H1 (cell line): ENCODE measurements at regions not wholly inside any gene's neighbourhood (a gene's known extent, or its start where the extent isn't known, plus 50 kb on each side); places are given as distances from the start of the nearest gene placed in this dataset.

ENCODE experiments used
- JUND ChIP-seq: IDR thresholded peaks from 2 replicates; pipeline ENCODE4 v1.6.1; 2011; ENCODE audit warnings: mild to moderate bottlenecking, improper control_type of control experiment, low read length
- POLR2A ChIP-seq, 2 experiments: IDR thresholded peaks; 1 replicate in 1 of 2; 2 replicates in 1 of 2; pipeline ENCODE4 v1.6.1; 2011; ENCODE audit warnings: low read depth in 2 of 2, low read length in 2 of 2, mild to moderate bottlenecking in 2 of 2; ENCODE audit errors: control extremely low read depth in 1 of 2
- POLR2AphosphoS5 ChIP-seq: IDR thresholded peaks from 2 replicates; pipeline ENCODE4 v1.6.1; 2011; ENCODE audit warnings: low read depth, low read length
- TAF7 ChIP-seq: optimal IDR thresholded peaks from 2 replicates; pipeline ENCODE3; 2011; ENCODE audit warnings: low read depth, mild to moderate bottlenecking, inconsistent platforms, low read length, moderate library complexity, borderline replicate concordance
- YY1 ChIP-seq: IDR thresholded peaks from 2 replicates; pipeline ENCODE4 v1.6.1; 2011; ENCODE audit warnings: low read depth, mild to moderate bottlenecking, low read length
- TF ChIP-seq, protein P1 (sequence below), 3 experiments: IDR thresholded peaks; 1 replicate in 2 of 3; 2 replicates in 1 of 3; pipeline versions ENCODE4 v1.5.1 to v1.6.1; 2011; ENCODE audit warnings: low read length in 3 of 3, mild to moderate bottlenecking in 3 of 3, inconsistent platforms in 2 of 3, low read depth in 1 of 3, moderate library complexity in 1 of 3; ENCODE audit not compliant: insufficient read depth in 1 of 3; ENCODE audit errors: control extremely low read depth in 1 of 3

DNA sequence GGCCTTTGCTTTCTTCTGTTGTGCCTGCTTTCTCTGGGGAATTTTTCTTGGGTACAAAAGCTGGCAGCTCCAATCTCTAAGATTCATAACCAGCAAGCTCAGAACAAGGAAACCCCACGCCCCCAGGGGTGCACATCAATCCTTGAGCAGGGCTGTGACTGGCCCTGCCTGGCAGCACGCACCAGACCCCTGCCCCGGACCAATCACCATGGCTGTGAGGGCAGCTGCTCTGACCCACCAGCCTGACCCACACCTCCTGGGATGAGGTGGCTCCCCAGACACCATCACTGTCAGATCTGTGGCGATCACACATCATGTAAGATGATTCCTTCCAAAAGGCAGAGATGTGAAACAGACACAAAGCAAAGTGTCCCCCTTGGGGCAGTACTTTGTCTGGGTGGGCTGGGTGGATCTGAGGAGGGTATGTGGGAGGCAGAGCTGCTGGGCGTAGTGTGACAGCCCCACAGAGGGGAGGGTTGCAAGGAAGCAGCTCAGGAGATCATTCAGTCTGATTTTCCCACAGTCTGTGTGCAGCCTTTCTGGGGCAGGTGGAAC, 175.5 kb upstream of the SHH start:
- TF ChIP-seq, protein P1, sequence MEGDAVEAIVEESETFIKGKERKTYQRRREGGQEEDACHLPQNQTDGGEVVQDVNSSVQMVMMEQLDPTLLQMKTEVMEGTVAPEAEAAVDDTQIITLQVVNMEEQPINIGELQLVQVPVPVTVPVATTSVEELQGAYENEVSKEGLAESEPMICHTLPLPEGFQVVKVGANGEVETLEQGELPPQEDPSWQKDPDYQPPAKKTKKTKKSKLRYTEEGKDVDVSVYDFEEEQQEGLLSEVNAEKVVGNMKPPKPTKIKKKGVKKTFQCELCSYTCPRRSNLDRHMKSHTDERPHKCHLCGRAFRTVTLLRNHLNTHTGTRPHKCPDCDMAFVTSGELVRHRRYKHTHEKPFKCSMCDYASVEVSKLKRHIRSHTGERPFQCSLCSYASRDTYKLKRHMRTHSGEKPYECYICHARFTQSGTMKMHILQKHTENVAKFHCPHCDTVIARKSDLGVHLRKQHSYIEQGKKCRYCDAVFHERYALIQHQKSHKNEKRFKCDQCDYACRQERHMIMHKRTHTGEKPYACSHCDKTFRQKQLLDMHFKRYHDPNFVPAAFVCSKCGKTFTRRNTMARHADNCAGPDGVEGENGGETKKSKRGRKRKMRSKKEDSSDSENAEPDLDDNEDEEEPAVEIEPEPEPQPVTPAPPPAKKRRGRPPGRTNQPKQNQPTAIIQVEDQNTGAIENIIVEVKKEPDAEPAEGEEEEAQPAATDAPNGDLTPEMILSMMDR (IDR thresholded peaks at IDR 0.05; ENCODE audit: control extremely low read depth in 1 of 3, insufficient read depth in 1 of 3, low read depth in 1 of 3, low read length in 3 of 3), result no peak
- TF ChIP-seq POLR2A (IDR thresholded peaks at IDR 0.05; ENCODE audit: control extremely low read depth in 1 of 2, low read depth in 2 of 2, low read length in 2 of 2) (no peak), POLR2AphosphoS5 (no peak), TAF7 (no peak), JUND (no peak), YY1 (no peak)
